ENCODE measurements at regions not wholly inside any gene's neighbourhood (a gene's known extent, or its start where the extent isn't known, plus 50 kb on each side); places are given as distances from the start of the nearest gene placed in this dataset.

- no peak overlapping the region for H3K9ac ChIP-seq
- H3K79me2 ChIP-seq = no peaks in the 10 kb centered on the region
- H3K9me3 ChIP-seq (ENCODE audit: control insufficient read depth, low read length) = no peaks in the 10 kb centered on the region
- H3K27ac ChIP-seq = no peak overlapping the region
- H3K4me1 ChIP-seq = no peaks in the 10 kb centered on the region
- no peaks in the 10 kb centered on the region for H3K27me3 ChIP-seq (ENCODE audit: control insufficient read depth, insufficient read depth, low read length)
- no peak for TF ChIP-seq CTCF (IDR thresholded peaks at IDR 0.05)
- H3K36me3 ChIP-seq (ENCODE audit: control insufficient read depth, insufficient read depth, low read length) = no peaks in the 10 kb centered on the region
- H3K4me3 ChIP-seq (ENCODE audit: low read depth, low read length) = no peak overlapping the region
- no peak overlapping the region for H2AFZ ChIP-seq
- no peak overlapping the region for H3K4me2 ChIP-seq (ENCODE audit: low read length)
These were observed 242.1 kb upstream of the C2CD4B start for GRCh38 chr15:62407216-62407615.

GRCh38 chr15:62407962-62408361, 242.9 kb upstream of the C2CD4B start:
- no peak overlapping the region for H3K4me2 ChIP-seq (ENCODE audit: low read length)
- no peak overlapping the region for H2AFZ ChIP-seq
- H3K27me3 ChIP-seq (ENCODE audit: control insufficient read depth, insufficient read depth, low read length) = no peaks in the 10 kb centered on the region
- no peaks in the 10 kb centered on the region for H3K4me1 ChIP-seq
- no peaks in the 10 kb centered on the region for H3K79me2 ChIP-seq
- no peaks in the 10 kb centered on the region for H3K9me3 ChIP-seq (ENCODE audit: control insufficient read depth, low read length)
- no peak overlapping the region for H3K4me3 ChIP-seq (ENCODE audit: low read depth, low read length)
- H3K9ac ChIP-seq = no peak overlapping the region
- H3K36me3 ChIP-seq (ENCODE audit: control insufficient read depth, insufficient read depth, low read length) = no peaks in the 10 kb centered on the region
- no peak for TF ChIP-seq CTCF (IDR thresholded peaks at IDR 0.05)
- no peak overlapping the region for H3K27ac ChIP-seq

GRCh38 chr15:62409466-62409865, 244.4 kb upstream of the C2CD4B start:
- no peaks in the 10 kb centered on the region for H3K79me2 ChIP-seq
- no peak for TF ChIP-seq CTCF (IDR thresholded peaks at IDR 0.05)
- no peaks in the 10 kb centered on the region for H3K9me3 ChIP-seq (ENCODE audit: control insufficient read depth, low read length)
- H3K27ac ChIP-seq = no peak overlapping the region
- H2AFZ ChIP-seq = no peak overlapping the region
- no peaks in the 10 kb centered on the region for H3K4me1 ChIP-seq
- H3K36me3 ChIP-seq (ENCODE audit: control insufficient read depth, insufficient read depth, low read length) = no peaks in the 10 kb centered on the region
- no peak overlapping the region for H3K9ac ChIP-seq
- no peak overlapping the region for H3K4me3 ChIP-seq (ENCODE audit: low read depth, low read length)
- no peak overlapping the region for H3K4me2 ChIP-seq (ENCODE audit: low read length)
- no peaks in the 10 kb centered on the region for H3K27me3 ChIP-seq (ENCODE audit: control insufficient read depth, insufficient read depth, low read length)

GRCh38 chr15:62412686-62413085, 247.6 kb upstream of the C2CD4B start:
- Histone ChIP-seq H3K4me2 (ENCODE audit: low read length) (no peak overlapping the region), H3K4me1 (no peaks in the 10 kb centered on the region), H3K4me3 (ENCODE audit: low read depth, low read length) (no peak overlapping the region), H3K27me3 (ENCODE audit: control insufficient read depth, insufficient read depth, low read length) (no peaks in the 10 kb centered on the region), H3K36me3 (ENCODE audit: control insufficient read depth, insufficient read depth, low read length) (no peaks in the 10 kb centered on the region), H3K27ac (no peak overlapping the region), H3K9ac (no peak overlapping the region), H3K9me3 (ENCODE audit: control insufficient read depth, low read length) (no peaks in the 10 kb centered on the region), H3K79me2 (no peaks in the 10 kb centered on the region), H2AFZ (no peak overlapping the region)
- no peak for TF ChIP-seq CTCF (IDR thresholded peaks at IDR 0.05)

GRCh38 chr15:62413153-62413552, 248.1 kb upstream of the C2CD4B start:
- H3K9ac ChIP-seq = no peak overlapping the region
- H3K27ac ChIP-seq = no peak overlapping the region
- no peaks in the 10 kb centered on the region for H3K27me3 ChIP-seq (ENCODE audit: control insufficient read depth, insufficient read depth, low read length)

More at GRCh38 chr15:62413153-62413552, 248.1 kb upstream of the C2CD4B start:
- Histone ChIP-seq H3K9me3 (ENCODE audit: control insufficient read depth, low read length) (no peaks in the 10 kb centered on the region), H3K79me2 (no peaks in the 10 kb centered on the region), H3K4me3 (ENCODE audit: low read depth, low read length) (no peak overlapping the region), H3K4me2 (ENCODE audit: low read length) (no peak overlapping the region), H3K4me1 (no peaks in the 10 kb centered on the region), H2AFZ (no peak overlapping the region), H3K36me3 (ENCODE audit: control insufficient read depth, insufficient read depth, low read length) (no peaks in the 10 kb centered on the region)
- TF ChIP-seq CTCF (IDR thresholded peaks at IDR 0.05) = no peak
